GM23338 (cell line): ENCODE measurements at regions not wholly inside any gene's neighbourhood (a gene's known extent, or its start where the extent isn't known, plus 50 kb on each side); places are given as distances from the start of the nearest gene placed in this dataset.

Source experiments
- ATAC-seq: fragments of 200-7000 bp; cut with Tn5 transposase; 3 replicates; pipeline ENCODE4 v1.9.1; 2020
- DNase-seq: peaks from one replicate; pipeline ENCODE4 v3.0.0-alpha.2; 2015; ENCODE audit warnings: low spot score
- H2AFZ ChIP-seq: fragments of 200-600 bp; sonication (generic); 2 replicates; pipeline ENCODE4 v1.8.0; 2016; ENCODE audit warnings: antibody characterized with exemption, mild to moderate bottlenecking, moderate library complexity
- H3F3A ChIP-seq: fragments of 200-600 bp; sonication (generic); replicated peaks from 2 replicates; pipeline ENCODE4 v1.8.0; 2017; ENCODE audit warnings: antibody characterized with exemption, mixed run types, low read depth
- H3K27ac ChIP-seq: fragments of 200-600 bp; sonication (generic); 2 replicates; pipeline ENCODE4 v1.6.1; 2016; ENCODE audit warnings: low read depth
- H3K27me3 ChIP-seq: fragments of 200-600 bp; sonication (generic); 2 replicates; pipeline ENCODE4 v1.8.0; 2016; ENCODE audit warnings: mild to moderate bottlenecking, mixed run types, moderate library complexity; ENCODE audit not compliant: insufficient read depth
- H3K36me3 ChIP-seq: fragments of 200-600 bp; sonication (generic); 2 replicates; pipeline ENCODE4 v1.8.0; 2016; ENCODE audit warnings: mild to moderate bottlenecking; ENCODE audit not compliant: insufficient read depth
- H3K4me1 ChIP-seq: fragments of 200-600 bp; sonication (generic); 2 replicates; pipeline ENCODE4 v1.8.0; 2016; ENCODE audit warnings: mild to moderate bottlenecking, moderate library complexity; ENCODE audit not compliant: insufficient read depth
- H3K4me2 ChIP-seq: fragments of 200-600 bp; sonication (generic); 2 replicates; pipeline ENCODE4 v1.7.1; 2017; ENCODE audit warnings: mixed run types
- H3K4me3 ChIP-seq: fragments of 200-600 bp; sonication (generic); 2 replicates; pipeline ENCODE4 v1.6.1; 2016; ENCODE audit warnings: mixed run types
- H3K79me2 ChIP-seq: fragments of 200-600 bp; sonication (generic); replicated peaks from 2 replicates; pipeline ENCODE4 v1.8.0; 2017; ENCODE audit warnings: mild to moderate bottlenecking; ENCODE audit not compliant: insufficient read depth
- H3K9me2 ChIP-seq: fragments of 200-600 bp; sonication (generic); 2 replicates; pipeline ENCODE4 v1.8.0; 2017; ENCODE audit not compliant: insufficient read depth
- H4K20me1 ChIP-seq: fragments of 200-600 bp; sonication (generic); replicated peaks from 2 replicates; pipeline ENCODE4 v1.8.0; 2017; ENCODE audit warnings: mild to moderate bottlenecking; ENCODE audit not compliant: insufficient read depth
- H3K27ac Mint-ChIP-seq: 2 replicates; pipeline ENCODE4 v1.8.0; 2020; ENCODE audit warnings: inconsistent platforms, mild to moderate bottlenecking, moderate library complexity, mixed read lengths
- H3K27me3 Mint-ChIP-seq: 3 replicates; pipeline ENCODE4 v1.8.0; 2022; ENCODE audit warnings: low read depth, mild to moderate bottlenecking, moderate library complexity, mixed read lengths, inconsistent platforms; ENCODE audit not compliant: insufficient read depth, poor library complexity
- H3K36me3 Mint-ChIP-seq: 3 replicates; pipeline ENCODE4 v1.8.0; 2021; ENCODE audit warnings: low read depth, mild to moderate bottlenecking, inconsistent platforms, moderate library complexity, mixed read lengths
- H3K4me1 Mint-ChIP-seq: 3 replicates; pipeline ENCODE4 v1.8.0; 2020; ENCODE audit warnings: mild to moderate bottlenecking, inconsistent platforms, mixed read lengths
- H3K4me3 Mint-ChIP-seq: 3 replicates; pipeline ENCODE4 v1.8.0; 2021; ENCODE audit warnings: moderate library complexity, mild to moderate bottlenecking, inconsistent platforms, mixed read lengths
- H3K9me3 Mint-ChIP-seq: 3 replicates; pipeline ENCODE4 v1.8.0; 2020; ENCODE audit warnings: moderate library complexity, mild to moderate bottlenecking, inconsistent platforms, mixed read lengths
- CREB1 ChIP-seq: fragments of 250-450 bp; sonication (Bioruptor Pico); IDR thresholded peaks from 2 replicates; pipeline ENCODE4 v1.5.0; 2020; ENCODE audit warnings: low read depth, mild to moderate bottlenecking, moderate library complexity
- CTCF ChIP-seq, 2 experiments: fragments of 200-600 bp in 1 of 2; sonication (generic) in 1 of 2; conservative IDR thresholded peaks; 2 replicates each; pipeline versions ENCODE4 v1.5.1 to v1.6.1; 2016 to 2017; ENCODE audit warnings: antibody characterized with exemption in 2 of 2, low read depth in 2 of 2, mild to moderate bottlenecking in 2 of 2, moderate library complexity in 1 of 2
- ETS1 ChIP-seq: IDR thresholded peaks from 2 replicates; pipeline ENCODE4 v1.6.1; 2016; ENCODE audit warnings: antibody characterized with exemption
- EZH2 ChIP-seq: fragments of 200-600 bp; sonication (generic); IDR thresholded peaks from one replicate; pipeline ENCODE4 v1.8.0; 2017; ENCODE audit warnings: antibody characterized with exemption, mild to moderate bottlenecking, low read depth; ENCODE audit not compliant: unreplicated experiment
- EZH2phosphoT487 ChIP-seq: fragments of 200-600 bp; sonication (generic); IDR thresholded peaks from one replicate; pipeline ENCODE4 v1.8.1; 2018; ENCODE audit warnings: antibody characterized with exemption; ENCODE audit not compliant: unreplicated experiment
- JUNB ChIP-seq: IDR thresholded peaks from one replicate; pipeline ENCODE4 v1.6.1; 2016; ENCODE audit warnings: antibody characterized with exemption; ENCODE audit not compliant: unreplicated experiment
- NANOG ChIP-seq: IDR thresholded peaks from 2 replicates; pipeline ENCODE4 v1.6.1; 2016; ENCODE audit warnings: antibody characterized with exemption, borderline replicate concordance
- POLR2AphosphoS5 ChIP-seq: IDR thresholded peaks from 2 replicates; pipeline ENCODE4 v1.6.1; 2016; ENCODE audit warnings: antibody characterized with exemption, low read depth
- STAT1 ChIP-seq: IDR thresholded peaks from one replicate; pipeline ENCODE4 v1.6.1; 2016; ENCODE audit warnings: antibody characterized with exemption; ENCODE audit not compliant: unreplicated experiment
- ZNF114 ChIP-seq: fragments of 250-450 bp; sonication (Bioruptor Pico); IDR thresholded peaks from 2 replicates; pipeline ENCODE4 v1.5.0; 2020; ENCODE audit warnings: mild to moderate bottlenecking, moderate library complexity
- ZNF331 ChIP-seq: fragments of 250-450 bp; sonication (Bioruptor Pico); IDR thresholded peaks from 2 replicates; pipeline ENCODE4 v1.5.0; 2020; ENCODE audit warnings: low read depth, mild to moderate bottlenecking, moderate library complexity
- TF ChIP-seq, protein P1 (sequence below): fragments of 250-450 bp; sonication (Bioruptor Pico); IDR thresholded peaks from 2 replicates; pipeline ENCODE4 v1.5.0; 2020; ENCODE audit warnings: mild to moderate bottlenecking, moderate library complexity
- TF ChIP-seq, protein P2 (sequence below): IDR thresholded peaks from one replicate; pipeline ENCODE4 v1.6.1; 2018; ENCODE audit warnings: antibody characterized with exemption; ENCODE audit not compliant: unreplicated experiment

GRCh38 chr1:168369655-168370054, 89.0 kb downstream of the TBX19 start:
- H2AFZ ChIP-seq = no peak overlapping the region
- Mint-ChIP-seq H3K27ac (no peak overlapping the region), H3K4me1 (no peaks in the 10 kb centered on the region; the same call in 2 of the 3 replicates), H3K4me3 (no peak overlapping the region), H3K9me3 (no peaks in the 10 kb centered on the region), H3K27me3 (peaks cover 5% of the 10 kb centered on the region), H3K36me3 (no peaks in the 10 kb centered on the region)
- TF ChIP-seq, protein P1, sequence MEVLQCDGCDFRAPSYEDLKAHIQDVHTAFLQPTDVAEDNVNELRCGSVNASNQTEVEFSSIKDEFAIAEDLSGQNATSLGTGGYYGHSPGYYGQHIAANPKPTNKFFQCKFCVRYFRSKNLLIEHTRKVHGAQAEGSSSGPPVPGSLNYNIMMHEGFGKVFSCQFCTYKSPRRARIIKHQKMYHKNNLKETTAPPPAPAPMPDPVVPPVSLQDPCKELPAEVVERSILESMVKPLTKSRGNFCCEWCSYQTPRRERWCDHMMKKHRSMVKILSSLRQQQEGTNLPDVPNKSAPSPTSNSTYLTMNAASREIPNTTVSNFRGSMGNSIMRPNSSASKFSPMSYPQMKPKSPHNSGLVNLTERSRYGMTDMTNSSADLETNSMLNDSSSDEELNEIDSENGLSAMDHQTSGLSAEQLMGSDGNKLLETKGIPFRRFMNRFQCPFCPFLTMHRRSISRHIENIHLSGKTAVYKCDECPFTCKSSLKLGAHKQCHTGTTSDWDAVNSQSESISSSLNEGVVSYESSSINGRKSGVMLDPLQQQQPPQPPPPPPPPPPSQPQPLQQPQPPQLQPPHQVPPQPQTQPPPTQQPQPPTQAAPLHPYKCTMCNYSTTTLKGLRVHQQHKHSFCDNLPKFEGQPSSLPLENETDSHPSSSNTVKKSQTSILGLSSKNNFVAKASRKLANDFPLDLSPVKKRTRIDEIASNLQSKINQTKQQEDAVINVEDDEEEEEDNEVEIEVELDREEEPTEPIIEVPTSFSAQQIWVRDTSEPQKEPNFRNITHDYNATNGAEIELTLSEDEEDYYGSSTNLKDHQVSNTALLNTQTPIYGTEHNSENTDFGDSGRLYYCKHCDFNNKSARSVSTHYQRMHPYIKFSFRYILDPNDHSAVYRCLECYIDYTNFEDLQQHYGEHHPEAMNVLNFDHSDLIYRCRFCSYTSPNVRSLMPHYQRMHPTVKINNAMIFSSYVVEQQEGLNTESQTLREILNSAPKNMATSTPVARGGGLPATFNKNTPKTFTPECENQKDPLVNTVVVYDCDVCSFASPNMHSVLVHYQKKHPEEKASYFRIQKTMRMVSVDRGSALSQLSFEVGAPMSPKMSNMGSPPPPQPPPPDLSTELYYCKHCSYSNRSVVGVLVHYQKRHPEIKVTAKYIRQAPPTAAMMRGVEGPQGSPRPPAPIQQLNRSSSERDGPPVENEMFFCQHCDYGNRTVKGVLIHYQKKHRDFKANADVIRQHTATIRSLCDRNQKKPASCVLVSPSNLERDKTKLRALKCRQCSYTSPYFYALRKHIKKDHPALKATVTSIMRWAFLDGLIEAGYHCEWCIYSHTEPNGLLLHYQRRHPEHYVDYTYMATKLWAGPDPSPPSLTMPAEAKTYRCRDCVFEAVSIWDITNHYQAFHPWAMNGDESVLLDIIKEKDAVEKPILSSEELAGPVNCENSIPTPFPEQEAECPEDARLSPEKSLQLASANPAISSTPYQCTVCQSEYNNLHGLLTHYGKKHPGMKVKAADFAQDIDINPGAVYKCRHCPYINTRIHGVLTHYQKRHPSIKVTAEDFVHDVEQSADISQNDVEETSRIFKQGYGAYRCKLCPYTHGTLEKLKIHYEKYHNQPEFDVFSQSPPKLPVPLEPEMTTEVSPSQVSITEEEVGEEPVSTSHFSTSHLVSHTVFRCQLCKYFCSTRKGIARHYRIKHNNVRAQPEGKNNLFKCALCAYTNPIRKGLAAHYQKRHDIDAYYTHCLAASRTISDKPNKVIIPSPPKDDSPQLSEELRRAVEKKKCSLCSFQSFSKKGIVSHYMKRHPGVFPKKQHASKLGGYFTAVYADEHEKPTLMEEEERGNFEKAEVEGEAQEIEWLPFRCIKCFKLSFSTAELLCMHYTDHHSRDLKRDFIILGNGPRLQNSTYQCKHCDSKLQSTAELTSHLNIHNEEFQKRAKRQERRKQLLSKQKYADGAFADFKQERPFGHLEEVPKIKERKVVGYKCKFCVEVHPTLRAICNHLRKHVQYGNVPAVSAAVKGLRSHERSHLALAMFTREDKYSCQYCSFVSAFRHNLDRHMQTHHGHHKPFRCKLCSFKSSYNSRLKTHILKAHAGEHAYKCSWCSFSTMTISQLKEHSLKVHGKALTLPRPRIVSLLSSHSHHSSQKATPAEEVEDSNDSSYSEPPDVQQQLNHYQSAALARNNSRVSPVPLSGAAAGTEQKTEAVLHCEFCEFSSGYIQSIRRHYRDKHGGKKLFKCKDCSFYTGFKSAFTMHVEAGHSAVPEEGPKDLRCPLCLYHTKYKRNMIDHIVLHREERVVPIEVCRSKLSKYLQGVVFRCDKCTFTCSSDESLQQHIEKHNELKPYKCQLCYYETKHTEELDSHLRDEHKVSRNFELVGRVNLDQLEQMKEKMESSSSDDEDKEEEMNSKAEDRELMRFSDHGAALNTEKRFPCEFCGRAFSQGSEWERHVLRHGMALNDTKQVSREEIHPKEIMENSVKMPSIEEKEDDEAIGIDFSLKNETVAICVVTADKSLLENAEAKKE (CRISPR knock-in tag) = no peak
- TF ChIP-seq CREB1 (CRISPR knock-in tag) = no peak
- no peak for TF ChIP-seq POLR2AphosphoS5
- TF ChIP-seq EZH2 = no peak
- no peak for TF ChIP-seq ZNF114
- TF ChIP-seq JUNB = no peak
- TF ChIP-seq ZNF331 (CRISPR knock-in tag) = no peak
- TF ChIP-seq ETS1 = no peak
- TF ChIP-seq, protein P2, sequence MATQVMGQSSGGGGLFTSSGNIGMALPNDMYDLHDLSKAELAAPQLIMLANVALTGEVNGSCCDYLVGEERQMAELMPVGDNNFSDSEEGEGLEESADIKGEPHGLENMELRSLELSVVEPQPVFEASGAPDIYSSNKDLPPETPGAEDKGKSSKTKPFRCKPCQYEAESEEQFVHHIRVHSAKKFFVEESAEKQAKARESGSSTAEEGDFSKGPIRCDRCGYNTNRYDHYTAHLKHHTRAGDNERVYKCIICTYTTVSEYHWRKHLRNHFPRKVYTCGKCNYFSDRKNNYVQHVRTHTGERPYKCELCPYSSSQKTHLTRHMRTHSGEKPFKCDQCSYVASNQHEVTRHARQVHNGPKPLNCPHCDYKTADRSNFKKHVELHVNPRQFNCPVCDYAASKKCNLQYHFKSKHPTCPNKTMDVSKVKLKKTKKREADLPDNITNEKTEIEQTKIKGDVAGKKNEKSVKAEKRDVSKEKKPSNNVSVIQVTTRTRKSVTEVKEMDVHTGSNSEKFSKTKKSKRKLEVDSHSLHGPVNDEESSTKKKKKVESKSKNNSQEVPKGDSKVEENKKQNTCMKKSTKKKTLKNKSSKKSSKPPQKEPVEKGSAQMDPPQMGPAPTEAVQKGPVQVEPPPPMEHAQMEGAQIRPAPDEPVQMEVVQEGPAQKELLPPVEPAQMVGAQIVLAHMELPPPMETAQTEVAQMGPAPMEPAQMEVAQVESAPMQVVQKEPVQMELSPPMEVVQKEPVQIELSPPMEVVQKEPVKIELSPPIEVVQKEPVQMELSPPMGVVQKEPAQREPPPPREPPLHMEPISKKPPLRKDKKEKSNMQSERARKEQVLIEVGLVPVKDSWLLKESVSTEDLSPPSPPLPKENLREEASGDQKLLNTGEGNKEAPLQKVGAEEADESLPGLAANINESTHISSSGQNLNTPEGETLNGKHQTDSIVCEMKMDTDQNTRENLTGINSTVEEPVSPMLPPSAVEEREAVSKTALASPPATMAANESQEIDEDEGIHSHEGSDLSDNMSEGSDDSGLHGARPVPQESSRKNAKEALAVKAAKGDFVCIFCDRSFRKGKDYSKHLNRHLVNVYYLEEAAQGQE = no peak
- TF ChIP-seq STAT1 = no peak
- TF ChIP-seq EZH2phosphoT487 = no peak
- TF ChIP-seq CTCF (conservative IDR thresholded peaks at IDR 0.05; ENCODE audit: low read depth in 2 of 2) = no peak
- no peak for TF ChIP-seq NANOG
- no peaks in the 10 kb centered on the region for H3K4me1 ChIP-seq
- H3K36me3 ChIP-seq = no peaks in the 10 kb centered on the region
- no peaks in the 10 kb centered on the region for H3K27me3 ChIP-seq
- no peak for ATAC-seq
- H3K4me3 ChIP-seq = no peak overlapping the region
- DNase-seq = no peak
- H3K9me2 ChIP-seq = no peaks in the 10 kb centered on the region
- no peak overlapping the region for H3K27ac ChIP-seq
- H4K20me1 ChIP-seq = no peaks in the 10 kb centered on the region
- no peaks in the 10 kb centered on the region for H3K79me2 ChIP-seq
- no peak overlapping the region for H3K4me2 ChIP-seq
- H3F3A ChIP-seq = no peaks in the 10 kb centered on the region
